ENCODE measurements at regions not wholly inside any gene's neighbourhood (a gene's known extent, or its start where the extent isn't known, plus 50 kb on each side); places are given as distances from the start of the nearest gene placed in this dataset.

GRCh38 chr5:143567583-143568504, 164.4 kb upstream of the NR3C1 start:
- no peaks in the 10 kb centered on the region for H3K9me3 ChIP-seq (ENCODE audit: control insufficient read depth, low read length)
- ATAC-seq (ENCODE audit: low FRiP score) (no peak), DNase-seq (no peak)
- intact Hi-C loops (cut with DNase I): loop anchor here in 1 of 2 donors (10.0 kb wide), 1 partner anchor 163 kb away; the partner anchor contains the start of gene NR3C1
- H3K36me3 ChIP-seq (ENCODE audit: control insufficient read depth in 1 of 2, insufficient read depth in 2 of 2, low read length in 1 of 2): no peaks in the 10 kb centered on the region
- no peak overlapping the region for H3K27ac ChIP-seq (ENCODE audit: low read depth in 1 of 2, low read length in 2 of 2)
- WGBS, 2 donors: 89 to 91% methylated on average over 6 of the region's 6 CpGs
- H3K4me3 ChIP-seq (ENCODE audit: low read length in 2 of 2): no peak overlapping the region
- H3K27me3 ChIP-seq (ENCODE audit: control insufficient read depth in 1 of 2, insufficient read depth in 2 of 2, low read length in 1 of 2): no peaks in the 10 kb centered on the region
- no peaks in the 10 kb centered on the region for H3K4me1 ChIP-seq (ENCODE audit: control insufficient read depth in 1 of 2, insufficient read depth in 2 of 2, low read length in 2 of 2)

GRCh38 chr5:143566139-143566538, 162.7 kb upstream of the NR3C1 start:
- H3K4me3 ChIP-seq (ENCODE audit: low read length in 2 of 2): no peak overlapping the region
- intact Hi-C loops (cut with DNase I): loop anchor here in 1 of 2 donors (10.0 kb wide), 1 partner anchor 161 kb away; the partner anchor contains the start of gene NR3C1
- DNase-seq (no peak), ATAC-seq (ENCODE audit: low FRiP score) (no peak)
- H3K4me1 ChIP-seq (ENCODE audit: control insufficient read depth in 1 of 2, insufficient read depth in 2 of 2, low read length in 2 of 2): no peaks in the 10 kb centered on the region
- H3K27me3 ChIP-seq (ENCODE audit: control insufficient read depth in 1 of 2, insufficient read depth in 2 of 2, low read length in 1 of 2): no peaks in the 10 kb centered on the region
- H3K27ac ChIP-seq (ENCODE audit: low read depth in 1 of 2, low read length in 2 of 2): no peak overlapping the region
- H3K9me3 ChIP-seq (ENCODE audit: control insufficient read depth, low read length): no peaks in the 10 kb centered on the region
- no peaks in the 10 kb centered on the region for H3K36me3 ChIP-seq (ENCODE audit: control insufficient read depth in 1 of 2, insufficient read depth in 2 of 2, low read length in 1 of 2)
- WGBS, 2 donors: 98 to 100% methylated on average over 2 of the region's 2 CpGs

- no peak for ATAC-seq (ENCODE audit: low FRiP score)
- Histone ChIP-seq H3K36me3 (ENCODE audit: control insufficient read depth in 1 of 2, insufficient read depth in 2 of 2, low read length in 1 of 2) (no peaks in the 10 kb centered on the region), H3K4me1 (ENCODE audit: control insufficient read depth in 1 of 2, insufficient read depth in 2 of 2, low read length in 2 of 2) (no peaks in the 10 kb centered on the region), H3K9me3 (ENCODE audit: control insufficient read depth, low read length) (no peaks in the 10 kb centered on the region), H3K4me3 (ENCODE audit: low read length in 2 of 2) (no peak overlapping the region), H3K27ac (ENCODE audit: low read depth in 1 of 2, low read length in 2 of 2) (no peak overlapping the region), H3K27me3 (ENCODE audit: control insufficient read depth in 1 of 2, insufficient read depth in 2 of 2, low read length in 1 of 2) (no peaks in the 10 kb centered on the region)
- intact Hi-C loops (cut with DNase I): loop anchor here in 1 of 2 donors (10.0 kb wide), 1 partner anchor 160 kb away; the partner anchor contains the start of gene NR3C1
- no peak for DNase-seq
Measured at GRCh38 chr5:143564417-143564816, 160.9 kb upstream of the NR3C1 start.

GRCh38 chr5:143562935-143563334, 159.4 kb upstream of the NR3C1 start:
- ATAC-seq (ENCODE audit: low FRiP score): peak; percentile 93
- no peaks in the 10 kb centered on the region for H3K9me3 ChIP-seq (ENCODE audit: control insufficient read depth, low read length)
- no peak overlapping the region for H3K4me3 ChIP-seq (ENCODE audit: low read length in 2 of 2)
- intact Hi-C loops (cut with DNase I): loop anchor here in 1 of 2 donors (10.0 kb wide), 1 partner anchor 158 kb away; the partner anchor contains the start of gene NR3C1
- H3K27ac ChIP-seq (ENCODE audit: low read depth in 1 of 2, low read length in 2 of 2): peak overlapping the region; percentile 61 to 82
- 4 to 6% methylated on average over 4 of the region's 4 CpGs for WGBS, 2 donors
- peak in 1 of 2 donors; percentile 65 for DNase-seq
- no peaks in the 10 kb centered on the region for H3K4me1 ChIP-seq (ENCODE audit: control insufficient read depth in 1 of 2, insufficient read depth in 2 of 2, low read length in 2 of 2)
- no peaks in the 10 kb centered on the region for H3K36me3 ChIP-seq (ENCODE audit: control insufficient read depth in 1 of 2, insufficient read depth in 2 of 2, low read length in 1 of 2)
- no peaks in the 10 kb centered on the region for H3K27me3 ChIP-seq (ENCODE audit: control insufficient read depth in 1 of 2, insufficient read depth in 2 of 2, low read length in 1 of 2)

GRCh38 chr5:143561219-143561618, 157.7 kb upstream of the NR3C1 start:
- DNase-seq (no peak), ATAC-seq (ENCODE audit: low FRiP score) (no peak)
- Histone ChIP-seq H3K4me3 (ENCODE audit: low read length in 2 of 2) (no peak overlapping the region), H3K9me3 (ENCODE audit: control insufficient read depth, low read length) (no peaks in the 10 kb centered on the region), H3K36me3 (ENCODE audit: control insufficient read depth in 1 of 2, insufficient read depth in 2 of 2, low read length in 1 of 2) (no peaks in the 10 kb centered on the region), H3K27me3 (ENCODE audit: control insufficient read depth in 1 of 2, insufficient read depth in 2 of 2, low read length in 1 of 2) (no peaks in the 10 kb centered on the region), H3K4me1 (ENCODE audit: control insufficient read depth in 1 of 2, insufficient read depth in 2 of 2, low read length in 2 of 2) (peaks cover 2% of the 10 kb centered on the region in 2 donors), H3K27ac (ENCODE audit: low read depth in 1 of 2, low read length in 2 of 2) (no peak overlapping the region)
- WGBS, 2 donors: 95 to 98% methylated on average over 4 of the region's 4 CpGs
- intact Hi-C loops (cut with DNase I): loop anchor here in 1 of 2 donors (10.0 kb wide), 1 partner anchor 156 kb away; the partner anchor contains the start of gene NR3C1

- peaks cover 2% of the 10 kb centered on the region in 2 donors for H3K4me1 ChIP-seq (ENCODE audit: control insufficient read depth in 1 of 2, insufficient read depth in 2 of 2, low read length in 2 of 2)
- no peak overlapping the region for H3K4me3 ChIP-seq (ENCODE audit: low read length in 2 of 2)
- no peaks in the 10 kb centered on the region for H3K27me3 ChIP-seq (ENCODE audit: control insufficient read depth in 1 of 2, insufficient read depth in 2 of 2, low read length in 1 of 2)
- intact Hi-C loops (cut with DNase I): loop anchor here in 1 of 2 donors (10.0 kb wide), 1 partner anchor 156 kb away; the partner anchor contains the start of gene NR3C1
- ATAC-seq (ENCODE audit: low FRiP score) (no peak), DNase-seq (no peak)
- H3K36me3 ChIP-seq (ENCODE audit: control insufficient read depth in 1 of 2, insufficient read depth in 2 of 2, low read length in 1 of 2): no peaks in the 10 kb centered on the region
- no peak overlapping the region for H3K27ac ChIP-seq (ENCODE audit: low read depth in 1 of 2, low read length in 2 of 2)
- no peaks in the 10 kb centered on the region for H3K9me3 ChIP-seq (ENCODE audit: control insufficient read depth, low read length)
- WGBS, 2 donors: 95 to 96% methylated on average over 1 of the region's 1 CpG
Measured at GRCh38 chr5:143560378-143560777, 156.9 kb upstream of the NR3C1 start.

- peaks cover 2% of the 10 kb centered on the region in 2 donors for H3K4me1 ChIP-seq (ENCODE audit: control insufficient read depth in 1 of 2, insufficient read depth in 2 of 2, low read length in 2 of 2)
- H3K36me3 ChIP-seq (ENCODE audit: control insufficient read depth in 1 of 2, insufficient read depth in 2 of 2, low read length in 1 of 2): no peaks in the 10 kb centered on the region
- intact Hi-C loops (cut with DNase I): loop anchor here in 1 of 2 donors (10.0 kb wide), 1 partner anchor 155 kb away; the partner anchor contains the start of gene NR3C1
- no peaks in the 10 kb centered on the region for H3K27me3 ChIP-seq (ENCODE audit: control insufficient read depth in 1 of 2, insufficient read depth in 2 of 2, low read length in 1 of 2)
- 95 to 99% methylated on average over 1 of the region's 1 CpG for WGBS, 2 donors
- no peak overlapping the region for H3K27ac ChIP-seq (ENCODE audit: low read depth in 1 of 2, low read length in 2 of 2)
- DNase-seq: no peak
- no peak overlapping the region for H3K4me3 ChIP-seq (ENCODE audit: low read length in 2 of 2)
- no peak for ATAC-seq (ENCODE audit: low FRiP score)
- H3K9me3 ChIP-seq (ENCODE audit: control insufficient read depth, low read length): no peaks in the 10 kb centered on the region
Measured at GRCh38 chr5:143559586-143560109, 156.2 kb upstream of the NR3C1 start.

- Histone ChIP-seq H3K27me3 (ENCODE audit: control insufficient read depth in 1 of 2, insufficient read depth in 2 of 2, low read length in 1 of 2) (no peaks in the 10 kb centered on the region), H3K36me3 (ENCODE audit: control insufficient read depth in 1 of 2, insufficient read depth in 2 of 2, low read length in 1 of 2) (no peaks in the 10 kb centered on the region), H3K4me3 (ENCODE audit: low read length in 2 of 2) (no peak overlapping the region), H3K9me3 (ENCODE audit: control insufficient read depth, low read length) (no peaks in the 10 kb centered on the region), H3K4me1 (ENCODE audit: control insufficient read depth in 1 of 2, insufficient read depth in 2 of 2, low read length in 2 of 2) (peaks cover 2% of the 10 kb centered on the region in 2 donors), H3K27ac (ENCODE audit: low read depth in 1 of 2, low read length in 2 of 2) (no peak overlapping the region)
- DNase-seq: no peak
- 98 to 100% methylated on average over 1 of the region's 1 CpG for WGBS, 2 donors
- ATAC-seq (ENCODE audit: low FRiP score): no peak
- intact Hi-C loops (cut with DNase I): no loop called here
Measured at GRCh38 chr5:143558048-143558447, 154.6 kb upstream of the NR3C1 start.

Measured in aorta (tissue), 5 donors.